GM18517 (cell line): ENCODE measurements at regions not wholly inside any gene's neighbourhood (a gene's known extent, or its start where the extent isn't known, plus 50 kb on each side); places are given as distances from the start of the nearest gene placed in this dataset.

Experiments used
- ATAC-seq: cut with Tn5 transposase; IDR thresholded peaks from one replicate; pipeline ENCODE4 v1.9.1; 2021; ENCODE audit warnings: mild to moderate bottlenecking, moderate library complexity; ENCODE audit not compliant: unreplicated experiment

GRCh38 chr6:79307321-79308036 is 73.0 kb upstream of the HMGN3 start:
- no peak for ATAC-seq

DNA sequence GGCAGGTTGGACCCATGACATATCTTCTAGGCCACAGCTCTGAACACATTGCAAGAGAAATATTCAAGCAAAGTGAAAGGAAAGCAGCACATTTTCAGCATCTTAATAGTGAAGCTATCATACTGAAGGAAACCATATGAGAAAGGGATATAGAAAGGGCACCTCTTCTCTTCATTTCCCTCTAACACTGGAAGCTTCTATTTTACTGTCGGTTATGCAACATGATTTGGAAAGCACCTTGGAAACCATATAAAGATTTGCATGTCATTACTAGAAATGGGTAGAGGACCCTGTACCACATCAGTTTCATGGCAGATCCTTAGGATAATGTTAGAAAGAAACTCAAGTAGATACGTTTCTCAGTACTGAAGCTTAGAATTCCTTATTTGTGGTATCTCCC is 70.5 kb upstream of the HMGN3 start:
- no peak for ATAC-seq

DNA sequence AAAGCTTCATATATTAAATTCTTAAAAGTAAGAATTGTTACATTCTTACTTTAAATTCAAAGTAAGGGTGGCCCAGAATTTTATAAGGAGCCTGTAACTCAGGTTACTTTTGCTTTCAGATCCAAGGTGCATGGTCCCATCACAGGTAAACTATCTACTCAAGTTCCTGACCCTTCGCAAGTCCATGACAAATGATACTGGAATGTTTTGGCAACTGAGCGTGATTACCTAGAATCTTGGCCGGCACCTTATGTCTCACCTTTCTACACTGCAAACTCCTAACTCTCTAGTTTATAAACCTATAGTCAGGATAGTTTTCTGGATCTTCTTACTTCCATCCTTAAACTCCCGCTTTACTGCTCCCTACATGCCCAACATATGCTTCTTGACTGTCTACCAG is 67.9 kb upstream of the HMGN3 start:
- ATAC-seq: no peak

DNA sequence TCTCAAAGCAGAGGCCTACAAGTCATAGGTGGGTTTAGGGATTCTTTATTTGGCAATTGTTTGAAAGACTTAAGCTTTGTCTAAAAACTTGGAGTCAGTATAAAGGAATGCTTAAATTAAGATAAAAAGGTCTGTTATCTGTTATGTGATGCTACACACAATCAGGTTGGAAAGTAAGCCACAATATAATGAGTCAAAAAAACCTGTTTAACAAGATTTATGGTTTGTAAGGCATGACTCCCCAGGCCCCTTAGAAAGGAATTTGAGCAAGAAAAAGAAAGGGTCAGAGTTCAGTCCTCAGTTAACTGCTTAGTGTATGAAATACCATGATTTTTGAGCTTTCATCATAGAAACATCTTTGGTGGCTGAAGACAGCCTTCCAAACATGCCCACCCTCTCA is 66.8 kb upstream of the HMGN3 start:
- no peak for ATAC-seq

DNA sequence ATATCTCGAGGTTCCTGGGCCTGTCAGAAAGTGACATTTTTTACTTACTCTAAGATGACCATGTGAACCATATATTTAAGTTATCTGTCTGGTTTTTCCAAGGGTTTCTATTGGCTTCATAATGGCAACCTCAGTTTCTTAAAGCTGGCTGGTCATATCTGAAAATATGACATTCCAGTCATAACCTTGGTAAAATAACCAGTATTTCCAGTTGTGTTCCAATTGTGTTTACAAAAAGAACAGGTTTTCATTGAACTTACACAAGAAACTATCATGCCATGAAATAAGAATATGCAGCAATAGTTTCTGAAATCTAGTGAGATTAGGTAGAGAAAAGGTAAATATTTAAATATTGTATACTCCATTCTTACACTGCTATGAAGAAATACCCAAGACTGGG is 61.7 kb upstream of the HMGN3 start:
- no peak for ATAC-seq
